CD14-positive monocyte (primary cell): ENCODE measurements at regions not wholly inside any gene's neighbourhood (a gene's known extent, or its start where the extent isn't known, plus 50 kb on each side); places are given as distances from the start of the nearest gene placed in this dataset.

ENCODE experiments used
- DNase-seq, 3 donors: peaks; one replicate each; pipeline ENCODE4 v3.0.0-alpha.2; 2011 to 2022
- H2AFZ ChIP-seq: 2 replicates; pipeline ENCODE4 v1.6.0; 2012; ENCODE audit warnings: mild to moderate bottlenecking, low read depth, low read length, inconsistent platforms; ENCODE audit not compliant: insufficient read depth, poor library complexity, severe bottlenecking
- H3K27ac ChIP-seq, 2 donors: 1 replicate in 1 of 2; 2 replicates in 1 of 2; pipeline ENCODE4 v1.5.1; 2012 to 2013; ENCODE audit warnings: low read length in 2 of 2, control low read depth in 1 of 2, inconsistent platforms in 1 of 2, low read depth in 1 of 2, mild to moderate bottlenecking in 1 of 2
- H3K27me3 ChIP-seq, 2 donors: one replicate each; pipeline versions ENCODE4 v1.6.0 to v1.6.1; 2011 to 2013; ENCODE audit warnings: low read length in 2 of 2; ENCODE audit not compliant: control insufficient read depth in 2 of 2, insufficient read depth in 2 of 2
- H3K36me3 ChIP-seq, 2 donors: replicated peaks in 1 of 2; 1 replicate in 1 of 2; 2 replicates in 1 of 2; pipeline versions ENCODE4 v1.5.1 to v1.6.1; 2012 to 2013; ENCODE audit warnings: low read length in 2 of 2, control low read depth in 1 of 2, inconsistent platforms in 1 of 2, mild to moderate bottlenecking in 1 of 2; ENCODE audit not compliant: insufficient read depth in 2 of 2, control insufficient read depth in 1 of 2
- H3K4me1 ChIP-seq, 2 donors: 1 replicate in 1 of 2; 2 replicates in 1 of 2; pipeline versions ENCODE4 v1.5.1 to v1.6.1; 2012 to 2013; ENCODE audit warnings: low read length in 2 of 2, control low read depth in 1 of 2, inconsistent platforms in 1 of 2, mild to moderate bottlenecking in 1 of 2, moderate library complexity in 1 of 2; ENCODE audit not compliant: insufficient read depth in 2 of 2, control insufficient read depth in 1 of 2
- H3K4me2 ChIP-seq: replicated peaks from 2 replicates; pipeline ENCODE3; 2012; ENCODE audit warnings: low read length, moderate library complexity, mild to moderate bottlenecking; ENCODE audit not compliant: poor library complexity, severe bottlenecking; ENCODE audit errors: extremely low read depth
- H3K4me3 ChIP-seq, 3 experiments: fragments of 200-600 bp in 1 of 3; sonication (generic) in 1 of 3; replicated peaks in 1 of 3; 1 replicate in 2 of 3; 2 replicates in 1 of 3; pipeline ENCODE4 v1.5.1; 2011 to 2013; ENCODE audit warnings: low read length in 3 of 3, mild to moderate bottlenecking in 3 of 3, control low read depth in 2 of 3, low read depth in 2 of 3, inconsistent platforms in 1 of 3, moderate library complexity in 1 of 3
- H3K79me2 ChIP-seq: 2 replicates; pipeline ENCODE4 v1.6.0; 2012; ENCODE audit warnings: mild to moderate bottlenecking, control low read depth, inconsistent platforms, low read length, moderate library complexity; ENCODE audit not compliant: insufficient read depth
- H3K9ac ChIP-seq: 2 replicates; pipeline ENCODE4 v1.6.0; 2017; ENCODE audit warnings: low read length, mild to moderate bottlenecking; ENCODE audit not compliant: insufficient read depth, poor library complexity, severe bottlenecking
- H3K9me3 ChIP-seq, 2 donors: replicated peaks in 1 of 2; 1 replicate in 1 of 2; 2 replicates in 1 of 2; pipeline versions ENCODE4 v1.5.1 to v1.6.1; 2012 to 2013; ENCODE audit warnings: low read length in 2 of 2, control low read depth in 1 of 2; ENCODE audit not compliant: control insufficient read depth in 1 of 2, insufficient read depth in 1 of 2
- H4K20me1 ChIP-seq: 2 replicates; pipeline ENCODE4 v1.6.0; 2012; ENCODE audit warnings: mild to moderate bottlenecking, low read length, control low read depth, moderate library complexity; ENCODE audit not compliant: insufficient read depth
- H3K27ac Mint-ChIP-seq, 7 donors: one replicate each; pipeline ENCODE4 v1.8.0; 2020; ENCODE audit warnings: mild to moderate bottlenecking in 7 of 7, mixed read lengths in 7 of 7, moderate library complexity in 6 of 7, inconsistent platforms in 2 of 7
- H3K27me3 Mint-ChIP-seq, 3 donors: one replicate each; pipeline ENCODE4 v1.8.0; 2021 to 2022; ENCODE audit warnings: low read depth in 3 of 3, mild to moderate bottlenecking in 3 of 3, mixed read lengths in 3 of 3, moderate library complexity in 3 of 3, inconsistent platforms in 1 of 3
- H3K36me3 Mint-ChIP-seq, 2 donors: one replicate each; pipeline ENCODE4 v1.8.0; 2020; ENCODE audit warnings: mixed read lengths in 2 of 2, inconsistent platforms in 1 of 2, mild to moderate bottlenecking in 1 of 2
- H3K4me1 Mint-ChIP-seq: one replicate; pipeline ENCODE4 v1.8.0; 2020; ENCODE audit warnings: mild to moderate bottlenecking, mixed read lengths
- H3K4me3 Mint-ChIP-seq, 2 donors: one replicate each; pipeline ENCODE4 v1.8.0; 2020; ENCODE audit warnings: mild to moderate bottlenecking in 2 of 2, mixed read lengths in 2 of 2, moderate library complexity in 1 of 2
- H3K9me3 Mint-ChIP-seq, 7 donors: one replicate each; pipeline ENCODE4 v1.8.0; 2020 to 2022; ENCODE audit warnings: mixed read lengths in 7 of 7, mild to moderate bottlenecking in 6 of 7, moderate library complexity in 6 of 7, inconsistent platforms in 2 of 7
- WGBS: methylation state at CpG from one replicate; pipeline ENCODE4 v1.1.5; 2013; ENCODE audit warnings: missing lambda C conversion rate; ENCODE audit not compliant: insufficient coverage; 5-methylcytosine and 5-hydroxymethylcytosine counted together
- intact Hi-C, 2 donors: fragments of 100-400 bp; cut with micrococcal nuclease; formaldehyde crosslinking; loops; one replicate each; pipeline versions ENCODE4 v1.15.0 to v1.15.1; 2023
- TF ChIP-seq, protein P1 (sequence below): fragments of 200-600 bp; IDR thresholded peaks from one replicate; pipeline ENCODE4 v1.8.0; 2022; ENCODE audit warnings: antibody characterized with exemption, mild to moderate bottlenecking

DNA sequence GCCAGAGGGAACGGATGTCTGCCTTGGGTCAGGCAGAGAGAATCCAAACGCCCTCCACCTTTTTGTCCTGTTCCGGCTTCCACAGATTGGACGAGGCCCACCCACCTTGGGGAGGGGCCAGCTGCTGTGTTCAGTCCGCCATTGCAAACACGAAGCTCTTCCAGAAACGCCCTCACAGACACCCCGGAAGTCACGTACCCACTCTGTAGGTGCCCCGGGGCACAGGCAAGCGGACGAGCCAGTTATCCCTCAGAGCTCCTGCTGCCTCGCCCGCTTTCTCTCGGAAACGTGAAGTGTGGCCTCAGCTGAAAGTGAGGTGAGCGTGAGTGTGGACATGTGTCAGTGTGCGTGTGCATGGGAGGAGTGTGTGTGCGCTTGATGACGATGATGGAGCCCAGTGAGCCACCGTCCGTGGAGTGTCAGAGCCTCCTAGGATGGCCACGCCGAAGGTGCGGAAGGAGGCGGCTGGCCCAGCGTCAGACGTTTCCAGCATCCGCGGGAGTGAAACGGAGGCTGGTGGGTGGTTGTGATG is 869.2 kb downstream of the TBC1D22A start:
- TF ChIP-seq, protein P1, sequence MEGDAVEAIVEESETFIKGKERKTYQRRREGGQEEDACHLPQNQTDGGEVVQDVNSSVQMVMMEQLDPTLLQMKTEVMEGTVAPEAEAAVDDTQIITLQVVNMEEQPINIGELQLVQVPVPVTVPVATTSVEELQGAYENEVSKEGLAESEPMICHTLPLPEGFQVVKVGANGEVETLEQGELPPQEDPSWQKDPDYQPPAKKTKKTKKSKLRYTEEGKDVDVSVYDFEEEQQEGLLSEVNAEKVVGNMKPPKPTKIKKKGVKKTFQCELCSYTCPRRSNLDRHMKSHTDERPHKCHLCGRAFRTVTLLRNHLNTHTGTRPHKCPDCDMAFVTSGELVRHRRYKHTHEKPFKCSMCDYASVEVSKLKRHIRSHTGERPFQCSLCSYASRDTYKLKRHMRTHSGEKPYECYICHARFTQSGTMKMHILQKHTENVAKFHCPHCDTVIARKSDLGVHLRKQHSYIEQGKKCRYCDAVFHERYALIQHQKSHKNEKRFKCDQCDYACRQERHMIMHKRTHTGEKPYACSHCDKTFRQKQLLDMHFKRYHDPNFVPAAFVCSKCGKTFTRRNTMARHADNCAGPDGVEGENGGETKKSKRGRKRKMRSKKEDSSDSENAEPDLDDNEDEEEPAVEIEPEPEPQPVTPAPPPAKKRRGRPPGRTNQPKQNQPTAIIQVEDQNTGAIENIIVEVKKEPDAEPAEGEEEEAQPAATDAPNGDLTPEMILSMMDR = no peak
- H3K79me2 ChIP-seq = no peaks in the 10 kb centered on the region
- no peak overlapping the region for H3K27ac Mint-ChIP-seq
- no peaks in the 10 kb centered on the region for H3K4me1 ChIP-seq
- peaks cover 2 to 35% (median 10%) of the 10 kb centered on the region in 7 donors for H3K9me3 Mint-ChIP-seq
- no peaks in the 10 kb centered on the region for H3K36me3 Mint-ChIP-seq
- peaks cover 0 to 2% (median 2%) of the 10 kb centered on the region in 3 donors for H3K27me3 Mint-ChIP-seq
- no peak overlapping the region for H3K9ac ChIP-seq
- 94% methylated on average over 27 of the region's 31 CpGs for WGBS
- H3K27me3 ChIP-seq = no peaks in the 10 kb centered on the region
- intact Hi-C loops = no loop called here
- H3K4me3 ChIP-seq = no peak overlapping the region
- no peaks in the 10 kb centered on the region for H4K20me1 ChIP-seq
- H3K4me1 Mint-ChIP-seq = no peaks in the 10 kb centered on the region
- H3K36me3 ChIP-seq = no peaks in the 10 kb centered on the region
- H3K27ac ChIP-seq = no peak overlapping the region
- H2AFZ ChIP-seq = no peak overlapping the region
- DNase-seq = no peak
- no peak overlapping the region for H3K4me2 ChIP-seq
- peaks cover 24 to 27% of the 10 kb centered on the region in 2 donors for H3K9me3 ChIP-seq
- H3K4me3 Mint-ChIP-seq = no peak overlapping the region

DNA sequence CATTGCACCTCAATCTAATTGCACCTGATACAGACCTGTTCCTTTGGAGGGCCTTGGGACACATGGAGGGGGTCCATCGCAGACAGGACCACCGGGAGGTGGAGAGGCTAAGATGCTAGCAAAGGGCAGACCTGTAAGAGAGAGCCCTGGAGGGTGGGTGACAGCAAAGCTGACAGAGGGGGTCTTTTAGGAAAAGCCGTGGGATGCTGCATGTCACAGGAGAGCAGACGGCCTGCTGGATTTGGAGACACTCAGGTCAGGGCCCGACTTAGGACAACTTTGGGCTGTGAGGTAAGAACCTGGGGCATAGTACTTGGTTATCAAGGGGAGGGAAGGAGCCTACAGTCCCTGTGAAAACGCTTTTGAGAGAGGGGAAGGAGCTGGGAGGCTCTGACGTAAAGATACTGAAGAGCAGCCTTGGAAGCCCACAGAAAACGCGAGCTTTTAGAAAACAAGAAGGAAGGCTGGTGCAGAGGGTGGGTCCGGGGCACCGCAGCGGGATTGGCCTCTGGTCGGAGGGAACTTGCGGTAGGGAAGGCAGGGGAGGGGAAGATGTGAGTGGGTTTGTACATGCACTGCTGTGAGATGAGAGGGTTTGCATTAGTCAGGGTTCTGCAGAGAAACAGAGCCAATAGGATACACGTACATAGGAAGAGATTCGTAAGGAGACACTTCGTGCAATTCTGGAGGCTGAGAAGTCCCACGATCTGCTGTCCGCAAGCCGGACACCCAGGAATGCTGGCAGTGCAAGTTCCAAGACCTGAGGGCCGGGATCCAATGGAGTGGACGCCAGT is 868.5 kb downstream of the TBC1D22A start:
- Histone ChIP-seq H3K9me3 (peaks cover 19 to 20% of the 10 kb centered on the region in 2 donors), H3K27ac (no peak overlapping the region), H3K36me3 (no peaks in the 10 kb centered on the region), H3K4me3 (no peak overlapping the region), H3K9ac (no peak overlapping the region), H3K4me2 (no peak overlapping the region), H3K79me2 (no peaks in the 10 kb centered on the region), H2AFZ (no peak overlapping the region), H3K27me3 (no peaks in the 10 kb centered on the region), H3K4me1 (no peaks in the 10 kb centered on the region), H4K20me1 (no peaks in the 10 kb centered on the region)
- Mint-ChIP-seq H3K4me3 (no peak overlapping the region), H3K36me3 (no peaks in the 10 kb centered on the region), H3K4me1 (no peaks in the 10 kb centered on the region), H3K9me3 (peaks cover 2 to 30% (median 6%) of the 10 kb centered on the region in 7 donors), H3K27me3 (peaks cover 2% of the 10 kb centered on the region in 3 donors), H3K27ac (peak overlapping the region in 1 of 7 donors; percentile 63)
- TF ChIP-seq, protein P1 = no peak
- intact Hi-C loops = no loop called here
- WGBS = 85% methylated on average over 22 of the region's 22 CpGs
- no peak for DNase-seq
